ENCODE measurements at regions not wholly inside any gene's neighbourhood (a gene's known extent, or its start where the extent isn't known, plus 50 kb on each side); places are given as distances from the start of the nearest gene placed in this dataset.
"Not testable (repeated sequence)": the region's sequence is repeated elsewhere in the genome, so short reads cannot be mapped to it uniquely, and the experiment has no call there.

- DNase-seq (ENCODE audit: low spot score) (no peak), FAIRE-seq (no peak)
These were observed 265.0 kb upstream of the EPHA7 start for GRCh38 chr6:93684339-93684738.

GRCh38 chr6:93679836-93680235 is 260.5 kb upstream of the EPHA7 start:
- FAIRE-seq, result no peak
- DNase-seq (ENCODE audit: low spot score), result no peak

- no peak for FAIRE-seq
- peak; percentile 3 for DNase-seq (ENCODE audit: low spot score)
These were observed 259.6 kb upstream of the EPHA7 start for GRCh38 chr6:93678841-93679454.

- no peak for FAIRE-seq
- peak; percentile 3 for DNase-seq (ENCODE audit: low spot score)
These were observed 258.1 kb upstream of the EPHA7 start for GRCh38 chr6:93677264-93677965.

- FAIRE-seq (no peak), DNase-seq (ENCODE audit: low spot score) (no peak)
These were observed 257.2 kb upstream of the EPHA7 start for GRCh38 chr6:93676581-93676980.

- no peak for DNase-seq (ENCODE audit: low spot score)
- no peak for FAIRE-seq
These were observed 256.6 kb upstream of the EPHA7 start for GRCh38 chr6:93675856-93676417.

- FAIRE-seq, result no peak
These were observed 243.8 kb upstream of the EPHA7 start for GRCh38 chr6:93663111-93663510.

GRCh38 chr6:93654548-93654947 is 235.2 kb upstream of the EPHA7 start:
- FAIRE-seq (no peak), DNase-seq (ENCODE audit: low spot score) (no peak)

More at GRCh38 chr6:93663111-93663510, 243.8 kb upstream of the EPHA7 start:
- DNase-seq (ENCODE audit: low spot score), result no peak

- FAIRE-seq, result no peak
These were observed 225.3 kb upstream of the EPHA7 start for GRCh38 chr6:93644611-93645010.

GRCh38 chr6:93639126-93639525 is 219.8 kb upstream of the EPHA7 start:
- FAIRE-seq (no peak), DNase-seq (ENCODE audit: low spot score) (no peak)

More at GRCh38 chr6:93644611-93645010, 225.3 kb upstream of the EPHA7 start:
- no peak for DNase-seq (ENCODE audit: low spot score)

GRCh38 chr6:93636987-93637664 is 217.8 kb upstream of the EPHA7 start:
- DNase-seq (ENCODE audit: low spot score); FAIRE-seq: not testable (repeated sequence)

- DNase-seq (ENCODE audit: low spot score) (no peak), FAIRE-seq (no peak)
These were observed 205.0 kb upstream of the EPHA7 start for GRCh38 chr6:93624408-93624807.

- FAIRE-seq (no peak), DNase-seq (ENCODE audit: low spot score) (no peak)
These were observed 202.1 kb upstream of the EPHA7 start for GRCh38 chr6:93621442-93621841.

GRCh38 chr6:93604951-93605350 is 185.6 kb upstream of the EPHA7 start:
- DNase-seq (ENCODE audit: low spot score) (no peak), FAIRE-seq (no peak)

- DNase-seq (ENCODE audit: low spot score) (no peak), FAIRE-seq (no peak)
These were observed 173.1 kb upstream of the EPHA7 start for GRCh38 chr6:93592417-93592816.

- DNase-seq (ENCODE audit: low spot score), result no peak
- no peak for FAIRE-seq
These were observed 166.9 kb upstream of the EPHA7 start for GRCh38 chr6:93586306-93586705.

- no peak for FAIRE-seq
- DNase-seq (ENCODE audit: low spot score), result no peak
These were observed 164.9 kb upstream of the EPHA7 start for GRCh38 chr6:93584300-93584699.

GRCh38 chr6:93581371-93581770 is 162.0 kb upstream of the EPHA7 start:
- FAIRE-seq, result no peak
- DNase-seq (ENCODE audit: low spot score), result no peak

GRCh38 chr6:93580446-93580845 is 161.1 kb upstream of the EPHA7 start:
- DNase-seq (ENCODE audit: low spot score) (no peak), FAIRE-seq (no peak)

- DNase-seq (ENCODE audit: low spot score) (no peak), FAIRE-seq (no peak)
These were observed 156.3 kb upstream of the EPHA7 start for GRCh38 chr6:93575495-93576267.

- DNase-seq (ENCODE audit: low spot score) (no peak), FAIRE-seq (no peak)
These were observed 154.9 kb upstream of the EPHA7 start for GRCh38 chr6:93574299-93574698.
